K562 (cell line): ENCODE measurements at regions not wholly inside any gene's neighbourhood (a gene's known extent, or its start where the extent isn't known, plus 50 kb on each side); places are given as distances from the start of the nearest gene placed in this dataset.

ENCODE experiments used
- ADNP ChIP-seq: fragments of 200-800 bp; sonication (Bioruptor generic); IDR thresholded peaks from 2 replicates; pipeline ENCODE4 v1.6.1; 2016; ENCODE audit warnings: missing genetic modification characterization, missing compliant biosample characterization
- MAFF ChIP-seq: IDR thresholded peaks from 2 replicates; pipeline ENCODE4 v1.6.1; 2012; ENCODE audit warnings: low read length, improper control_type of control experiment
- PHF8 ChIP-seq: fragments of 200-600 bp; sonication (generic); IDR thresholded peaks from 2 replicates; pipeline ENCODE4 v1.6.1; 2012; ENCODE audit warnings: mixed run types, mild to moderate bottlenecking, inconsistent platforms, low read length, moderate library complexity, borderline replicate concordance
- POLR2AphosphoS5 ChIP-seq: IDR thresholded peaks from 2 replicates; pipeline ENCODE4 v1.6.1; 2011; ENCODE audit warnings: mild to moderate bottlenecking, low read depth, low read length, moderate library complexity; ENCODE audit not compliant: control insufficient read depth, insufficient read depth
- RBM14 ChIP-seq: fragments of 200-400 bp; formaldehyde crosslinking; IDR thresholded peaks from 2 replicates; pipeline ENCODE4 v1.6.1; 2018; ENCODE audit warnings: low read depth, mild to moderate bottlenecking, low read length, moderate library complexity, borderline replicate concordance; ENCODE audit not compliant: insufficient read depth
- RFX5 ChIP-seq: IDR thresholded peaks from 2 replicates; pipeline ENCODE4 v1.6.1; 2011; ENCODE audit warnings: low read depth, mild to moderate bottlenecking, improper control_type of control experiment, low read length
- SNIP1 ChIP-seq: fragments of 450-650 bp; IDR thresholded peaks from 2 replicates; pipeline ENCODE4 v1.7.1; 2017; ENCODE audit warnings: low read depth, mild to moderate bottlenecking
- STAT5B ChIP-seq: fragments of 250-450 bp; sonication (Bioruptor Pico); IDR thresholded peaks from 2 replicates; pipeline ENCODE4 v1.8.0; 2021; ENCODE audit warnings: mild to moderate bottlenecking, inconsistent platforms
- TAF1 ChIP-seq: IDR thresholded peaks from 2 replicates; pipeline ENCODE4 v1.6.1; 2011; ENCODE audit warnings: mild to moderate bottlenecking, low read length, moderate library complexity; ENCODE audit not compliant: insufficient read depth, control insufficient read depth, severe bottlenecking; ENCODE audit errors: extremely low read depth
- ZNF282 ChIP-seq: sonication (generic); formaldehyde crosslinking; IDR thresholded peaks from 2 replicates; pipeline ENCODE4 v1.8.1; 2023; ENCODE audit warnings: missing genetic modification reagents
- TF ChIP-seq, protein P1 (sequence below): fragments of 250-450 bp; sonication (Bioruptor Pico); IDR thresholded peaks from 2 replicates; pipeline ENCODE4 v1.8.0; 2022; ENCODE audit warnings: inconsistent platforms
- TF ChIP-seq, protein P2 (sequence below): IDR thresholded peaks from 2 replicates; pipeline ENCODE4 v1.6.1; 2014; ENCODE audit warnings: antibody characterized with exemption

DNA sequence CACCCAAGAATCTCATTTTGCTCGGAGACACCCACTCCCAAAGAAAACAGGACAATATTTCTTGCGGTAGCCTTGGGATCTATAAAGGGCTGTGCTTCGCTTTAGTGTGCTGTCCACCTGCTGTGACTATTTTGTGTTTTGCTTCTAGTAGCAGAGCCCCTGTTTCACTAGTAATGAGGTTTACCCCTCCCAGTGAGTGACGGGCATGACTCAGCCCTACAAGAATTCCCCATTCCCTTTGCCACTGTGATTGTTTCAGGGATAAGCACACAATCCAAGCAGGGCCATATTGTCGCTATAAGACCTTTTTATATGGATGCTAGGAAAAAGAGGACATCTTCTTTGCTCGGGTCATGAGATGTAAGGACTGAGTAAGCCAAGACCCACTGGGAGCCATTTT is 62.5 kb upstream of the FOXB1 start:
- TF ChIP-seq SNIP1 (no peak), RBM14 (no peak), ZNF282 (CRISPR knock-in tag) (no peak), PHF8 (no peak), STAT5B (no peak), RFX5 (no peak), TAF1 (no peak), MAFF (no peak), POLR2AphosphoS5 (no peak), ADNP (tag) (no peak)
- TF ChIP-seq, protein P1, sequence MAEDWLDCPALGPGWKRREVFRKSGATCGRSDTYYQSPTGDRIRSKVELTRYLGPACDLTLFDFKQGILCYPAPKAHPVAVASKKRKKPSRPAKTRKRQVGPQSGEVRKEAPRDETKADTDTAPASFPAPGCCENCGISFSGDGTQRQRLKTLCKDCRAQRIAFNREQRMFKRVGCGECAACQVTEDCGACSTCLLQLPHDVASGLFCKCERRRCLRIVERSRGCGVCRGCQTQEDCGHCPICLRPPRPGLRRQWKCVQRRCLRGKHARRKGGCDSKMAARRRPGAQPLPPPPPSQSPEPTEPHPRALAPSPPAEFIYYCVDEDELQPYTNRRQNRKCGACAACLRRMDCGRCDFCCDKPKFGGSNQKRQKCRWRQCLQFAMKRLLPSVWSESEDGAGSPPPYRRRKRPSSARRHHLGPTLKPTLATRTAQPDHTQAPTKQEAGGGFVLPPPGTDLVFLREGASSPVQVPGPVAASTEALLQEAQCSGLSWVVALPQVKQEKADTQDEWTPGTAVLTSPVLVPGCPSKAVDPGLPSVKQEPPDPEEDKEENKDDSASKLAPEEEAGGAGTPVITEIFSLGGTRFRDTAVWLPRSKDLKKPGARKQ (CRISPR knock-in tag), result no peak
- TF ChIP-seq, protein P2, sequence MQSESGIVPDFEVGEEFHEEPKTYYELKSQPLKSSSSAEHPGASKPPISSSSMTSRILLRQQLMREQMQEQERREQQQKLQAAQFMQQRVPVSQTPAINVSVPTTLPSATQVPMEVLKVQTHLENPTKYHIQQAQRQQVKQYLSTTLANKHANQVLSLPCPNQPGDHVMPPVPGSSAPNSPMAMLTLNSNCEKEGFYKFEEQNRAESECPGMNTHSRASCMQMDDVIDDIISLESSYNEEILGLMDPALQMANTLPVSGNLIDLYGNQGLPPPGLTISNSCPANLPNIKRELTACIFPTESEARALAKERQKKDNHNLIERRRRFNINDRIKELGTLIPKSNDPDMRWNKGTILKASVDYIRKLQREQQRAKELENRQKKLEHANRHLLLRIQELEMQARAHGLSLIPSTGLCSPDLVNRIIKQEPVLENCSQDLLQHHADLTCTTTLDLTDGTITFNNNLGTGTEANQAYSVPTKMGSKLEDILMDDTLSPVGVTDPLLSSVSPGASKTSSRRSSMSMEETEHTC, result no peak
